Kidney tubule cell (primary cell): ENCODE measurements at regions not wholly inside any gene's neighbourhood (a gene's known extent, or its start where the extent isn't known, plus 50 kb on each side); places are given as distances from the start of the nearest gene placed in this dataset.

Experiments used
- DNase-seq: peaks from one replicate; pipeline ENCODE4 v3.0.0-alpha.2; 2018; ENCODE audit warnings: low spot score

DNA sequence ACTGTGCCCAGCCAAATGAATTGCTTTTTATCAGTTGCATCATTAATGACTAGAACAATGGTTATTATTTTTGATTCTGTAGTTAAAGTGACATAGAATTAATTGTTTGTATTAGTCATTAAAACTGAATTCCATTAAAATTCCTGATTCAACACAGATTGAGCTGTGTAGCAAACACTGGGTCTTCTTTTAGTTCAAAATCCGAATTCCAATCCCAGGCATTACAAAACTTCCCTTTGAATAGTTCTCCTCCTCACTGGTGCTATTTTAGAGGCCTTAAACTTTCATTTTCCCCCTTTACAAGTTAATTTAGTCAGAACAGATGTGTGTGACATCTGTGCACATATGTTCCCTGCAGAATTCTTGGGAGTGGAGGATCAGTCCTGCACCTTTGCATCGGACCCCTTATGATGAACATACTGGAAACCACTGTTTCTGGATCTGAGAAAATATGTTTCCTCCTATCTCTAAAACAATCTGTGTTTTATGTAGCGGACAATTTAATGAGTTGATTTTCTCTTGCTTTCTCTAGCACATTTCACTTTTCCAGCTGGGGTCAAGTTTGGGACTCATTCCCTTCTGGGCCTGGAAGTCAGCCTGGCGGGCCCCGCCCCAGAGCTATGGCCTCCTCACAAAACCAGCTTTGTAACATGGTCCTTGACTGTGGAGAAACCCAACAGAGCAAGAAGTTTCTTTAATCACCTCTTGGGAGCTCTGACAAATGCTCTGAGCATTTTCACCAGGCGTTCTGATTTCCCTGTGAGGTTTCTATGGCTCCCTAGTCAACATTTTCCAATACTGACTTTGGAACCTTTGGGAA lies 87.9 kb upstream of the MAMDC2 start:
- peak; percentile 31 for DNase-seq

DNA sequence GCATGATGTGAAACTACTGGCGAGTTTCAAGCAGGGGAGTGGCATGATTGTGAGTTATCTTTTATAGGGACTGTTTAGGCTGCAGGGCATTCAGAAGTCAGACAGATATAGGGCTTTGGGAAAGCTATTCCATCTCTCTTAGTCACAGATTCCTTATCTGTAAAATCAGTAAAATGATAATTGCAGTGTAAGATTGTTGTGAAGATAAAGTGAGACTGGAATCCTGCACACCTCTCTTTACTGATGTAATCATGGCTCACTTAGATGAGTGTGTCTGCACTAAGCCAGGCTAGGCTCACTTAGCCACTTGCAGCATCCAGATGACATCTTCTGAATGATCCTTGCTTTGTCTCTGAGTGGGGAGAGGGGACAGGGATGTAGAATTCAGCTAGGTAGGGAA lies 81.8 kb upstream of the MAMDC2 start:
- peak; percentile 11 for DNase-seq

DNA sequence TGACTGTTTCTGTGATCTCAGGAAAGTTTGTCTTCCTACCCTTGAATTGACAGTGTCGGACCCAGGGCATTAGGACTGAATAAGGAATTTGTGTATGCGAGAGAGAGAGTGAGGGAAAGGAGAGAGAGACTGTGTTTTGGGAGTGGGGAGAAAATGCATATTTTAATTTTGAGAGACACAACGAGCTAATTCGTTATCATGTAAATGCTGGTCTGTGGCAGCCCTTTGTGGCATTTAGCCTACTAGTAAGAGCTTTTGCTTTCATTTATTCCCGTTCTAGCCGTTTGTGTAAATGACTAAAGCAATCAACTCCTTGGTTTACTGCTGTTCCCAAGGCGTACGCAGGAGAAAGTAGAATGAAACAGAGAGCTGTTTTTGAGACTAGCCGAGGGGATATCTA lies 79.8 kb upstream of the MAMDC2 start:
- no peak for DNase-seq

DNA sequence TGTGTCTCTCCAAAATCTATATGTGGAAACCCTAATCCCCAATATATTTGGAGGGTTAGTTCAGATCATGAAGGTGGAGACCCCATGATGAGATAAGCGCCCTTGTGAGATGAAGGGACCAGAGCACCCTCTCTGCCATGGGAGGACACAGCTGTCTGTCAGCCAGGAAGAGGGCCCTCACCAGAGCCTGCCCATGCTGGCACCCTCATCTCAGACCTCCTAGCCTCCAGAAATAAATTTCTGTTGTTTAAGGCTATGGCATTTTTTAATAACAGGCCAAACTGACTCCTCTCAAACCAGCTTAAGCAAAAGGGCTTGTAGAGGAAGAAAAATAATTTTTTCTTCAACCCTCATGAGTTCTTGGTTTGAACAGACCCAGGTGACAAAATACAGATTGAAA lies 79.2 kb upstream of the MAMDC2 start:
- DNase-seq, result no peak

DNA sequence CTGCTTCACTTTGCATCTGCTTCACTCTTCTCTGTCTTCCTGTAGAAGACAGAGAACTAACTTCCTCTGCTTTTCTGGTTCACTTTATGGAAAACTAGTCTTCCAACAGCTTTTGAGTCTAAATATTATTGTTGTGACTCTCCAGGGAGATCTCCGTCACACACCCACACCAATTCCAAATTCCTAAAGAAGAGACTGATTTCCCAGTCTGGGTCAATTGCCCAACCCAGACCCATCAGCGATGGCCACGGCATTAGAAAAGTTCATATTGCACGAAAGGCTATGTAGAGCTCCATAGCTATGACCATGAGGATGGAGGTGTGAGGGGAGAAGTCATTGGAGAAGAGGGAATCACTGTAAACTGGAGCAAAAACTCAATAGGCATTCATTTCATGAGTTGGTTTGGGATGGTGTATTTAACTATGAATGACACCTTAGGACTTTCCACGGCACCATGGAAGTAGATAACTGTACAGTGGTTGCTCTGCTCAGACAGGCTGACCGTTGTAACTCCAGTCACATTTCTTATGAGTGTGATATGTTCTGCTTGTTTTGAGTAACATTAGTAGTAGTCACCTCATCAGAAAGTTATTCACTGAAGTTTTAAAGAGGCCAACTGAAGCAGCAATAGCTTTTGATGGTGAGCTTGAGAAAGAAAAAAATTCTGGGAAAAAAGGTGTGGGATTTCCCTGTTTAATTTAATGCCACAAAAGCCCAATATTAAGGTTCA lies 78.1 kb upstream of the MAMDC2 start:
- DNase-seq, result no peak

DNA sequence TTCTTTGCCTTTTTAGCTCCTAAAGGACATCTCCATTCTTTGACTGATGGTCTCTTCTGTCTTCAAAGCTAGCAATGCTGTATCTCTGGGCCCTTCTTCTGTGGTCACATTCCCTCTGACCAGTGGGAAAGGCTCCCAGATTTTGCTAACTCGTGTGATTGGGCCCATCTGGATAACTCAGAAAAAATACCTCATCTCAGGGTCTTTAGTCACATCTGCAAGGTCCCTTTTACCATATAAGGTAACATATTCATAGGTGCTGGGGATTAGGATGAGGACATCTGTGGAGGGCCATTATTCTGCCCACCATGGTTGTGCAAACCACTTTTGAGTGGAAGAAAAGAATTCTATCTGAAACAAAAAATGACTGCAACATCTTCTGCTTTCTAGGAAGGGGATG lies 76.3 kb upstream of the MAMDC2 start:
- DNase-seq, result no peak

DNA sequence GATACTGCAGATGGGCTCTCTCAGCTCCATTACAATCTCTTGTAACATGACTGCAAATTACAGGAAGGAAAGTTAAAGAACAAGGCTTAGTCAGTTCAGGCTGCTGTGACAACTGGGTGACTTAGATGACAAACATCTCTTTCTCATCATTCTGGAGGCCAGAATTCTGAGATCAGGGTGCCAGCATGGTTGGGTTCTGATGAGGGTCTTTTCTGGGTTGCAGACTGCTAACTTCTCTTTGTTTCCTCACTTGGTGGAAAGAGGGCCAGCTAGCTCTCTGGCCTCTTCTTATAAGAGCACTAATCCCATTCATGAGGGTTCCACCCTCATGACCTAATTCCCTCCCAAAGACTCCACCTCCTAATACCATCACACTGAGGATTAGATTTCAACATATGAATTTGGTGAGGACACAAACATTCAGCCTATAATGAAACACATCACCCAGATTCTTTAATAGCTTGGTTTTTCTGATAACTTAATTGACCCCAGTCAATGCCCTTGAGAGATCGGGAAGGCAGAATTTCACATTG lies 73.6 kb upstream of the MAMDC2 start:
- peak; percentile 46 for DNase-seq

DNA sequence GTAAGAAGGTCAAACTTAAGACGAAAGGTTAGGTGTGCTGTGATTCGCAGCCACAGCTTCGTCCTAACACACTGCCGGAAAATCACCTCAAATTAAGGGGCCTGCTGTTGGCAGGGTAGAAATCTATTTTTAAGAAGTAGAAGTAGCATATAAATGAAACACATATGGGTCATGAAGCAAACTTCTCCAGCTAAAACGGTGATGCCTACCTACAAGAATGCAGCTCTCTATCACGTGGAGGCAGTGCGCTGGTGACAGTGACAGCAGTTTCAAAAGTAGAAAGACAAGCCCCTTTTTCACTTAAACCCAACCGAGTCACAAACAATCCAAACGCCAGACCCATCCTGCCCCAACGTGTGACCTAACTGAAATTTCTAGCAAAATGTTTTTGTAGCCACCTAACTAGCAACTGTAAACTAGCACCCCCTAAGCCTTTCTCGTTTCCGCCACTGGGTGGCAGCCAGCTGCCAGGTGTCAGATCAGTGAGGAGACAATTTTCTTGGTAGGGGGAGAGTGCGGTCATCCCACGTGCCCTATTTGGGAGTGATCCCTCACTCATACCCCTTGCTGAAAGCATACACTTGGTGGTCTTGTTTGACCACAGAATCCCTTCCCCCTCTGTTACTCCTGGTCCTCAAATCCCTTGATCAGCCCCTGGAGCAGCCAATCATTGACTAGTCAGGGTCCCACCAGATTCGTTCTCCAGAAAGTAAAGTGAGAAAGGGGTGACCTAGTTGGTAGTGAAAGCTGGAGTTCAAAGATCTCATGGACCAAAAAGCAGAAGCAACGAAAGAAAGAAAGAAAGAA lies 71.8 kb upstream of the MAMDC2 start:
- DNase-seq, result peak; percentile 69

DNA sequence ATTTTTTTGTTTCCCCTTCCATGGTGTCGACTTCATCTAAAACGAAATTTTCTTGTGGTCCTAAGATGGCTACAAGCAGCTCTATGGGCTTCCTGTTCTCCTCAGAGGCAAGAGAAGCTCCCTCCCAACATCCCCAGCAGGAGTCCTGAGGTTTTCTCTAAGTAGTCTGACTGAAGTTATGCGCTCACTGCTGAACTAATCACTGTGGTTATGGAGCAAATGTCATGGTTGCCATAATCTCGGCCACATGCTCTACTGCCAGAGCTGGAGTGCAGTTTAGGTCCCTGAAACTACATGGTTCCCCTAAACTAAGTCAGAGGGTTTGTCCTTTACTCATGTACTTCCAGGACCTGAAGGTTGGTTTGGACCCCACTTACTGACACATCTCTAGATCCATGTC lies 68.0 kb upstream of the MAMDC2 start:
- DNase-seq, result peak; percentile 35

DNA sequence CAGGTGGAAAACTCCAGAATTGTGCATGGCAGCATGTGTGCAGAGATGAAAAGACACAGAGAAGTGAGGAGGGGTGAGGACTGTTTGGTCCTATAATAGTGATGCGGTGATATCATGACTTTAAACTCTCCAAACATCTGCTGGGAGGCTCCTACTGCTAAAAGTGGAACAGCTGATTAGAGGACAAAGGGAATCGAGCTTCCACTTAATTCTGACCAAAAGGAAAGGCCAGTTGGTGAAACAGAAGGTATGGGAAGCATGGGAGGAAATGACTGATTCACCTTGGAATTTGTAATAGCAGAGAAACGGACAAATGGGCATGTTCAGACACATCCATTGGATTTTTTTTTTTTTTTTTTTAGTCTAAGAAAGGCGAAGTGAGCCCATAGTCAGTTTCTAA lies 67.5 kb upstream of the MAMDC2 start:
- DNase-seq, result peak; percentile 94

DNA sequence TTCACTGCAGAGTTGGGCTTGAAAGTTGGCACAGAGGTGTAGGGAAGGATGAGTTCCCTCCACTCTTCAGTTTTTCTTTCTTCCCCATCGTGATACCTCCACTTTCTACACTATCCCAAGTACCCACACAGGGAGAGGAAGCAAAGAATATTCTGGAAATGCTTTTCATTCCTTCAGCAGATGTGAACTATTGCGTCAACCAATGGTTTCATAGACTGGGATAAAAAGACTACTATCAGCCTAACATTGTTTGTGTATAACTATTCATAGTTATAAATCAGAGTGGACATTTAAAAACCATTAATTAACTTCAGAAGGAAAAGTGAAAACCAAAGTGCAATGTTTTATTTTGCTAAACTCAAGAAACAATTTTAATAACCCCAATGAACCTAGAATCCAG lies 63.6 kb upstream of the MAMDC2 start:
- no peak for DNase-seq

DNA sequence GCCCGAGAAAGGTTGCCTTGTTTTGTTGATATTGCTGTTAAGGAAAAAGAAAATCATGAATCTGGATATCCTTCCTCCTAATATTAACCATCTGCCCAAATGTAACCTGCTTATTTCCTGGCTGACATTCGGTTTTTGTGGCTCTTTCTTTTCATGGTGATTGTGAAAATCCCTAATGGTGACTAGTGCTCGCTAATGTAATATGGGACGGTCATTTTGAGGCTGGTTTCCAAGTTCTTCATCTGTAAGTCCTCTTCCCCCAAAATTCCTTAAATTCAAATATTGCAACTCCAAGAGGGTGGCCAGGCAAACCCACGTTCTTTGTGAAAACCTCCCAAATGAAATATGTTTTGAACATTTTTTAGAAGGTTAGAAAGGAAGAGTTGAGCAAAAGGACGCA lies 63.1 kb upstream of the MAMDC2 start:
- DNase-seq, result no peak

DNA sequence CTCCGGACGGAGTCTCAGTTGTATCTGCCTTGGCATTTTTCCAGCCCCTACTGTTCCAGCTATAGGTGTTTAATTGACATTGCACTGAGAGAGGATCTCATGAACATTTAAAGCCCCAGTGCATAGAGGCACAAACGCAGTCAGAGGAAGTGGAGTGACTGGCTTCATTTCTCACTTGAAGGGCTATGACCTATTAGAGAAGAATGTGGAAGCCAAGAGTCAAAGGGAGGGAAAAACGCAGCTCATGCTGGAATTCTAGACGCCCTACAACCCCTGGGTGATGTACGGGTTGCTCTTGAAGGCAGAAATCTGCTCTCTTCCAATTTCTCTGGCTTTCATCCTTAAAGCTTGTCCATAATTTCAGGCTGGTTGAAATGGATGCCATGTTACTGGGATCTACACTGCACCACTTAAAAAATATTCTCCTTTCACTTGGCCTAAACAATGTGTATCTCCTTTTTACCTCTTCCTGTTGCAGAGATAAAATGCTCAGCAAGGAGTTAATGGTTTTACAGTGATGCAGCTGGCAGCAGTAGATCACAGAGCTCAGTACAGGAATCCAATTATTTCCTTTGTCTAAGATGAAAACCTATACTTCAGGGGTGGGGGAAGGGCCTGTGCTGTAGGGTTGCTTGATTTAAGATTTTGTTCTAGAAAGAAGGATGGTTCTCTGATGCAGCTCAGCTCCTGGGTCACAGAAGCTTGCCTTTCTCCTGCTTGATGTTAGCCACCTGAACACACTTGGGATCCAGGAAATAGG lies 61.8 kb upstream of the MAMDC2 start:
- peak; percentile 89 for DNase-seq

DNA sequence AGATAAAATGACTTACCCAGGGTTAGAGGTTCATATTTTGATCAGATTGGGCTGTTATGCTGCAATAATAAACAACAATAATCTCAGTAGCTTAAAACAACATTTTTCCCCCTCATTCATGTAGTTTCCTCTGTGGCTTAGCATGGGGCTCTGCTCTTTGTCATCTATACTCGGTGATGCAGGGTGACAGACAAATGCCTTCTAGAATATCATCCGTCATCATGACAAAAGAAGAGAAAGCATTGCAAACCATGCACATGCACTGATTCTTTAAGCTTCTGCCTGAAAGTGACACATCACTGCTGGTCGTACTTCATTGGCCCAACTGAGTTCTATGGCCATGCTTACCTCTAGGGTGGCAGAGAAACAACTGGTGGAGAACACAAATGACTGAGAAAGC lies 58.8 kb upstream of the MAMDC2 start:
- no peak for DNase-seq

DNA sequence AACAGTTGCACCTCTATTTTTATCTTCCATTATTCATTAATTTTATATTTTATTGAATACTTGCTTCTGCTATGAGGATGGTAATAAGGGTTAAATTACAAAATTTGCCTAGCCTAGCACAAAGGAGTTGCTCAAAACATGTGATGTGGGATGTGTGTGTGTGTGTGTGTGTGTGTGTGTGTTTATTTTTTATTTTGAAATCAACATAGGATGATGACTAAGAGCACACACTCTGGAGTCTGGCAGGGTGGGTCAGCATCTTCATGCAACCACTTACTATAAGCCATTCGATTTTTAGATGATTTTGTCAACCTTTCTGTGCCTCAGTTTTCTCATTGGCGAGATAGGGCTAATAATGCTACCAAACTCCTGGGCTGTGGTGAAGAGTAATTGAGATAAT lies 57.7 kb upstream of the MAMDC2 start:
- DNase-seq, result no peak

DNA sequence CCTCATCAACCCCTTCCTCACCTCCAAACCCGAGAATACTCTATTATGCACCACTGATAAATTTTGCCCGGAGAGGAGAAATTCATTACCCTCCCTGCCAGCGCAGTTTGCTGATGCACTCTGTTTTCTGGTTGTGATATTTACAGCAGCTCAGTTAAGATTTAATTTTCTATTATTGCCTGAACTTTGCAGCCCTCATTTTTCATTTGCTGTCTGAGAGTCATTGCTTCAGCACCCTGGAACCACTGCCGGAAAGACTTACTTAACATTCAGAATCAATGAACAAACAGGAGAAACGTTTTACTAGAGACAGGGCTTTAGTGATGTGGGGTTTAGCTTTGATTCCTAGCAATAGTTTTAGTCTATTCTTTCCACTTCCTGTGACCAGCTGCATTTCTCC lies 56.7 kb upstream of the MAMDC2 start:
- no peak for DNase-seq

DNA sequence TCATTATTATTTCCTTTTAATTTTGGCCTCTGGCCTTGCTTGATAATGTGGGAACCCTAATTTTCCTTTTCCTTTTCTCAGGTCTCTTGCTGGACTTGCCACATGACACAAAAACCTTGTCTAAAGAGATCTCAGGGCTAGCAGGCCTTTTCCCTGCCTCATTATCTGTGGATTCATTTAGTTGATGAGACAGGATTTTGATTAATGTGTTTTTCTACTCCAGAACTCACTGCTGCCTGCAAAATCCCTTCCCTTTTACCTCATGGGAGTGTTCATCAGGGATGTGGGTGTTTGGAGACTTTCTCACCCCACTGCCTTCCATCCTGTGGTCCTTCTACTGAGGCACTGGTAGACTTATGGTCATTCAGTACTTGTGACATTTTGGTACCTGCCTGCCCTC lies 56.2 kb upstream of the MAMDC2 start:
- DNase-seq, result no peak

DNA sequence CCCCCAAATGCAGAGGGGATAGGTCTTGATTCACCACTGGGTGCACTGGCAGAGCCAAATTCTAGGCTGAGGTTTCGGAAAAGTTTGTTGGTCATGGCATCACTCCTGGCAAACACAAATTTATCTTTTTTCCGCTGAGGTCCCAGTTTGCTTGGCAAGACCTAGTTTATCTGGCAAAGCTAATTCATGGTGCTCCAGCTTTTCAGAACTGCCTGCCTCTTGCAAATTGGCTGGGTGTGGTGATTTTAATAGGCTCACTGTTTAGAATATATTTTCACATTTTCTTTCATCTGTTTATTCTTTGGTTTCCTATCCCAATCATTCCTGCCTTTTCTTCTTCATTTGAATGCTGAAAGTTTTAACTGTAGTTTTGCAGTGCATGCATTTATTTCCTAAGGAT lies 50.5 kb upstream of the MAMDC2 start:
- DNase-seq, result no peak
